ENCODE measurements at regions not wholly inside any gene's neighbourhood (a gene's known extent, or its start where the extent isn't known, plus 50 kb on each side); places are given as distances from the start of the nearest gene placed in this dataset.
"Not testable (repeated sequence)": the region's sequence is repeated elsewhere in the genome, so short reads cannot be mapped to it uniquely, and the experiment has no call there.

DNA sequence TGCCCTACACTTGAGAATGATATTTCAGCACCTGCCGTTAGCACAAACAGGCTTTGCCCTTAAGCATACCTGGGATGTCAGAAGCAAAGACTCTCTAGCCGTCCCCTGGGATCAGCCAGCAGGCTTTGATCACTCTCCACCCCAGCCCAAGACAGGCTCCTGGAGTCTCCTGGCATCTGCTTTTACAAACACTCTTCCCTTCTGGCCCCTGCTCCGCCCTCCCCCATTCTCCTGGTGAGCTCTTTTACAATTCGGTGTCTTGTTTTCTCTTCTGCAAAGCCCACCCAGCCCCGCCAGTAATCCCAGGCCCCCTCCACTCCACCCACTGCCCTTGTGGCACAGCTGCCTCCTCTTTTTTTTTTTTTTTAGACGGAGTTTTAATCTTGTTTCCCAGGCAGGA lies 50.4 kb downstream of the KATNIP start:
- peak; percentile 76 for DNase-seq (ENCODE audit: low read depth, low spot score)

- DNase-seq (ENCODE audit: low read depth, low spot score) = peak; percentile 31
Observed at GRCh38 chr16:27602103-27602502, 52.2 kb downstream of the KATNIP start.

DNA sequence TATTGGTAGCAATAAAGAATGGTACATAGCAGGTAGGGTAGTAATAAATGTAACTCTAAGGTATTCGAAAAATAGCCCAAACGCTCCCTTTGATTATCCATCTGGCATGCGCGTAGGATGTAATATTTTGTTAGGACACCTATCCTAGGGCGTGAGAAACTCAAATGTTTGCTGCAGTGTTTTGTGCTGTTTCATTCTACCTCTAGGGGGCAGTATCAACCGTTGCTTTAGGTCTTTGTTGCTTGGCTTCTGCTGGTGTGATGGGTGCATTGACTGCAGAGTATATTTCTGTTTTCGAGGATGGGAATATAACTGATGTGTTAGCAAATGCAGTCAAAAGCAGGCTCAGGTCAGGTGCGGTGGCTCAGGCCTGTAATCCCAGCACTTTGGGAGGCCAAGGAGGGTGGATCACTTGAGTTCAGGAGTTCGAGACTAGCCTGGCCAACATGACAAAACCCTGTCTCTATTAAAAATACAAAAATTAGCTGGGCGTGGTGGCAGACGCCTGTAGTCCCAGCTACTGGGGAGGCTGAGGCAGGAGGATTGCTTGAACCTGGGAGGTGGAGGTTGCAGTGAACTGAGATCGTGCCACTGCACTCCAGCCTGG lies 55.7 kb downstream of the KATNIP start:
- peak; percentile 69 for DNase-seq (ENCODE audit: low read depth, low spot score)

DNA sequence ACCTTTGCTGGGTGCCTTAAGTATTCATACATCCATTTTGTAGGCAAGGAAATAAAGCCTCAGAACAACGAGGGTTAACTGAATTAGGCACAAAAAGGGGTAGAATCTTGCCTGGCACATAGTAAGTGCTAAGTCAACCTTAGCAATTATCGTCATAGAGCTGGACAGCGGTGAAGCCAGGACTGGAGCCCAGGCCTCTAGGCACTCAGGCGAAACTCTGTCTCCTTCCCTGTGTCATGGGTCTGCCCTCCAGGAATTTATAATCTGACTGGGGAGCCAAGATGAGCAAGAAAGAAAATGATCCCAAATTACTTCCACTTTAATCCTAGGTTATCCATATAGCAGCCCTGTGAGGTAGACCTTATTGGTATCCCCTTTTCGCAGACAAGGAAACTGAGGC lies 61.4 kb downstream of the KATNIP start:
- DNase-seq (ENCODE audit: low read depth, low spot score) = no peak

DNA sequence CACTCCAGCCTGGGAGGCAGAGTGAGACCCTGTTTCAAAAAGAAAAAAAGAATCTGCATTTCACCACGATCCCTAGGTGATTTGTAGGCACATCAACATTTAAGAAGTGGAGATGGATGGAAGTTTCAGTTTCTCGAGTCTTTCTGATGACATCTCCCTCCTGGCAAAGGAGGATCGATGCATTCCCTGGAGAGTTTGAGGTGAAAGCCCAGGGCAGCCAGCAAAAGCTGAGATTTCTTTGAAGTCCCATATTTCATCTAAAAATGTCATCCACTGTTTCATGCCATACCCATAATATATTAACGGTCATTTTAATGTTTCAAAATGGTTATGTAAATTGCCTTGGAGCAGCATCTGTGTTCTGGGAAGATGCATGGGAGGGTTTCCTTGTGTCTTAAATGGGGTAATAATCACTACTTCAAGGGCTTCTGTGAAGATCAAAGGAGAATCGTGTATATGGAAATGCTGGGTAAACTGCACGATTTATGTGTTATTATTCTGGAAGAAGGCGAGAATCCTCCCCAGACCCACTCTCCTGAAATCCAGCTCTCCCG lies 63.4 kb downstream of the KATNIP start:
- DNase-seq (ENCODE audit: low read depth, low spot score) = no peak

- DNase-seq (ENCODE audit: low read depth, low spot score) = no peak
Observed at GRCh38 chr16:27617665-27618064, 67.7 kb downstream of the KATNIP start.

GRCh38 chr16:27618165-27618564 lies 68.2 kb downstream of the KATNIP start:
- DNase-seq (ENCODE audit: low read depth, low spot score) = no peak

DNA sequence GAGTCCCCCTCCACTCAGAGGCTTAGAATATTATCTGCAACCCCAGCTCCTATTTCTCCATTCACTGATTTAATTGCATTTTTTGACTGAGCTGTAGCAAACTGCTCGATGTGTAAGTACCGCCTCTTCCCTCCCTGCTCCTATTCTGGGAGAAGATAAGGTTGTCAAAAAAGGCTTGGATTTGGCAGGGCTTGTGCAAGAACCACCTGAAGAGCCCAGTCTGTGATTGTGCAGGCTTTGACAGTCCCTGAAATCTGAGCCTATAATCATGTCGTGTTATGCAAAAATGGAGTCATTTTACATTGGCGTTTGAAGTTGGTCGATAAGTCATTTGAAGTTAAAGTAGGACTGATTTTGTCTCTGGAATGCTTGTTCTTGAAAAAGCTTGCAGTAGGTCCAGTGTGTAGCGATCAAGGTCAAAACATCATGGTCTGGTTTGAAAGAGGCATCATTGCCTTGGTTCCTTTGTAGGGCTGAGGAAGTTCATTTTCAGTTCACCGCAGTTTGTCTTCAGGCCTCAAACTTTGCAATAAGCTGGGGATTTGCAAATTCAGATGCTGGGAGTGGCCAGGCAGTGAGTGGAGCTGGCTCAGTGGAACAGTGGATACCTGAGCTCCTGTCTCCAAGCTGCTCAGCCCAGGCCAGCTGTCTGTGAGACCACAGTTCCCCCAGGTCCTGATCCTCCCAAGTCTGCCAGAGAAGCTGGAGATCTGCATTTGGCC lies 68.8 kb downstream of the KATNIP start:
- no peak for DNase-seq (ENCODE audit: low read depth, low spot score)

- DNase-seq (ENCODE audit: low read depth, low spot score) = no peak
Observed at GRCh38 chr16:27620541-27620940, 70.6 kb downstream of the KATNIP start.

DNA sequence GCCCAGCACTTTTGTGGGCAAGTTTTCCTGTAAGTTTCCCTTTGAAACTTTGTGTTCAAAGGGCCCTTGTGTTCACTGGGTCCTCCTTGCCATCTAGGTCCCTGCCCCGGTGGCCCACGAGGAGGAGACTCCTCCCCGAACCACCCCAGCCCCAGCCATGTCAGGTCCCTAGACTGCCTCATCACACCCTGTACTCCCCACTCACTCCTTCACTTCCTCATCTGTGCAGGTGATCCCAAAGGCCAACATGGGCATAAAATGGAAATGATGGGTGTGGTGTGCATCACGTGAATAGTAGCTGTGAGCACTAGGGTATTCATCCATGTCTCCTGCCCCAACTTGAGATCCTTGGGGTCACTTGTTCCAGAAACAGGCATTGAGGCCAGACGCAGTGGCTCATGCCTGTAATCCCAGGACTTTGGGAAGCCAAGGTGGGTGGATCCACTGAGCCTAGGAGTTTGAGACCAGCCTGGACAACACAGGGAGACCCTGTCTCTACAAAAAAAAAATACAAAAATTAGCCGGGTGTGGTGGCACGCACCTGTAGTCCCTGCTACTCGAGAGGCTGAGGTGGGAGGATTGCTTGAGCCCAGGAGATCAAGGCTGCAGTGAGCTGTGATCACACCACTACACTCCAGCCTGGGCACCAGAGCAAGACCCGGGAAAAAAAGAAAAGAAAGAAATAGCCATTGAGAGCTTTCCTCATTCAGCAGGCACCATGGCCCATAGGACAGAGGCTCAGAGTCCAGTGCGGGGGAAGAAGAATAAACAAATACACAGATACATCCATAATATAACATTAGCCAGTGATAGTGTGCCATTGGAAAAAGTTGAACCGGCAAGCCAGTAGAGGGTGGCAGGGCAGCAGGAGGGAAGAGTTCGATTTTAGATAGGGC lies 74.5 kb downstream of the KATNIP start:
- no peak for DNase-seq (ENCODE audit: low read depth, low spot score)

DNA sequence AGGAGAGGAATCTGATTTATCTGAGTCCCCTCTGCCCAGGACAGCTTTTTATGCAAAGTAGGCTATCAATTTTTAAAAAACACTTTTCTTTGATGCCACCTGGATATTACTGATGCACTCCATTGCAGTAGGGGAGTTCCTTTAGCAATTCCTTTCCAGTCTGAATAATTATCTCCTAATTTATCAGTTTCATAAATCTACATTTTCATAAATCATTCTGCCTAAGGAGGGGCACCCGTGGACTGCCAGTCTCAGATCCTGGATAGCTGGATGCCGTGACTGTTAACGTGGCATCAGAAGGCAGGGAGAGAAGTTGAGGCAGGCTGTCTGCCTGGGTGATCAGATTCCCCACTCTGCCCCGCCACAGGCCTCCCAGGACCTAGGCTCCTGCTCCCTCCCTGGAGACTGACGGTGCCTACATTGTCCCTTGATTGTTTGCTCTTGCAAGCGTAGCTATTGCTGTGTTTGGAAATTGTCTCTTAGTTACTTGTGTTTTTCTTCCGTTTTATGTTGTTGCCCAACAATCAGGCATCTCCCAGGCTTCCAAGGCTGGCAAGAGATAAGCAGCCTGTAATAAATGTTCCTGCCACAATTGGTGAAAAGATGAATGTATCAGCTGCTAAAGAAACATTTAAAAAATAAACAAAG lies 75.2 kb downstream of the KATNIP start:
- no peak for DNase-seq (ENCODE audit: low read depth, low spot score)

GRCh38 chr16:27627136-27627535 lies 77.2 kb downstream of the KATNIP start:
- no peak for DNase-seq (ENCODE audit: low read depth, low spot score)

DNA sequence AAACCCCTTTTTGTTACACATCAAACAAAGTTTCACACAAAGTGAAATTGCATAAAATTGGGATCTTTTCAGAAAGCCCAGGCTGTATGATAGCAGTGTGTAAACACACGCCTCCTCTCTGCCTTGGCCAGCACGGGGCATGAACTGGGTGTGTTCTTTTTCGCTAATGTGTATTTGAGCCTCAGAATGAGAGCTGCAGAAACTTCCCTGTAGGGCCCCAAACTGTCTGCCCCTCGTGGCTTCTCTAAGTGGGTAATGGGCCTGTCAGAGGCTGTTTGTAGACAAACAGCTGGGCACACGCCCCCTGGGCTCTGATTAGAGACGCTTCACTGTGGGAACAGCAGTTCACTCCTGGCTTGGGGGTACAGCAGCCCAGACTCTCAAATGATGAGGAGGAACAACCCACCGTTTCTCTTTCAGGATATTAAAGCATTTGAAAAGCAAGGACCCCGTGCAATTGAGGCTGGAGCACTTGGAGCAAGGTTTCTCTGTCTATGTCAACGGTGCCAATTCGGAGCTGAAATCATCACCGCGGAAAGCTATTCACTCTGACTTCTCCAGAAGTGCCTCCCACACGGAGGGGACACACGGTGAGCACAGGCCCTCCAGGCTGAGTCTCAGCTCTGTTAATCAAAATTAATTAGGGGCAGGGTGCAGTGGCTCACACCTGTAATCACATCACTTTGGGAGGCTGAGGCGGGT lies 78.4 kb downstream of the KATNIP start:
- DNase-seq (ENCODE audit: low read depth, low spot score) = peak; percentile 49

DNA sequence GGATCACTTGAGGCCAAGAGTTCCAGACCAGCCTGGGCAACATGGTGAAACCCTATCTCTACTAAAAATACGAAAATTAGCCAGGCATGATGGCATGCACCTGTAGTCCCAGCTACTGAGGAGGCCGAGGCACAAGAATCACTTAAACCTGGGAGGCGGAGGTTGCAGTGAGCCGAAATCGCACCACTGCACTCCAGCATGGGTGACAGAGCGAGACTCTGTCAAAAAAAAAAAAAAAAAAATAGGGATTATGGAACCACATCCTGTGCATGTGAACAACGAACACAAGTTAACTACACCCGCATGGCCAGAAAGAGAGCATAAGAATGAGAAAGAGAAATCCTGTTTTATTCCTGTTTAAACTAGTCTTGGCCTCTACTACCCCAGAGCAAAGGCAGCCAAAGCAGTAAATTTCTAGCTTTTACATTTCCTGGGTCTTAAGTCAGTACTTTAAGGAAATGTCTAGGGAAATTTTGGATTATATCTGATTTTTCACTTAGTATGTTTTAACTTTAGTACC lies 79.1 kb downstream of the KATNIP start:
- DNase-seq (ENCODE audit: low read depth, low spot score) = not testable (repeated sequence)

- DNase-seq (ENCODE audit: low read depth, low spot score) = peak; percentile 12
Observed at GRCh38 chr16:27632216-27632615, 82.3 kb downstream of the KATNIP start.

DNA sequence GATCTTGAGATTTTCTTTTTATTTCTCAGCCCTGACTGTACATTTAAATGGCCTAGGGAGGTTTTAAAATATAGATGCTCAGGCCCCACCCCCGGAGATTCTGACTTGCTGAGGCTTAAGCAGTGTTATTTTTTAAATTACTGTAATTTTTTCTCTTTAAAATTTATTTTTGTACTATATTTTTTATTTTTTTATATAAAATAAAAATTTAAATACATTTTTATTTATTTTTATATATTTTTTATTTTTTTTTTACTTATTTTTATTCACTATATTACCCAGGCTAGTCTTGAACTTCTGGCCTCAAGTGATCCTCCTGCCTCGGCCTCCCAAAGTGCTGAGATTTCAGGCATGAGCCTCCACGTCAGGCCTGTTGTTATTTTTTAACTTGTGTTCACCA lies 83.3 kb downstream of the KATNIP start:
- no peak for DNase-seq (ENCODE audit: low read depth, low spot score)

DNA sequence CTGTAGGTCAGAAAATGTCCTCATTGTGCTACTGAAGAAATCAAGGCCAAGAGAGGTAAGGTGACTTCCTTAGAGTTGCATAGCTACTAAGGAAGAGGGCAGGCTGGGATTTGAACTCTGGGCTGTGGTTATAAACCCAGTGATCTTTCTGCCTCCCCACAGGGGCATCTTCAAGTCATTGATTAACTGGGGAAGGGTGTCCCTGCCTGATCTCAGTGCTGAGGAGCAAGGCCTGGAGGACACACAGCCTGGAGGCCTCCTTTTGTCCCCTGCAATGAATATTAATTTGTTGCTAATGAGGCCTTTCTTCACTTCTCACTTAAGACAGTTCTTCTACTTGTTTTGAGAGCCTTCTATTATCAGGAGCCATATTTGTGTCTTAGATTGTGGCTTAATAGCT lies 83.8 kb downstream of the KATNIP start:
- peak; percentile 31 for DNase-seq (ENCODE audit: low read depth, low spot score)

GRCh38 chr16:27634779-27635178 lies 84.8 kb downstream of the KATNIP start:
- DNase-seq (ENCODE audit: low read depth, low spot score) = no peak

- DNase-seq (ENCODE audit: low read depth, low spot score) = no peak
Observed at GRCh38 chr16:27636453-27637240, 86.7 kb downstream of the KATNIP start.
